SU-DHL-6 (cell line): ENCODE measurements at regions not wholly inside any gene's neighbourhood (a gene's known extent, or its start where the extent isn't known, plus 50 kb on each side); places are given as distances from the start of the nearest gene placed in this dataset.

Experiments
- H2AFZ ChIP-seq: fragments of 200-600 bp; sonication (generic); 2 replicates; pipeline ENCODE4 v1.6.1; 2014; ENCODE audit warnings: low read depth, mild to moderate bottlenecking, moderate library complexity, mixed read lengths, antibody characterized with exemption, low read length; ENCODE audit not compliant: severe bottlenecking
- H3F3A ChIP-seq: fragments of 200-600 bp; shearing (Covaris generic); 2 replicates; pipeline ENCODE4 v1.6.0; 2016; ENCODE audit warnings: antibody characterized with exemption, mild to moderate bottlenecking; ENCODE audit not compliant: insufficient read depth
- H3K27ac ChIP-seq: fragments of 200-600 bp; sonication (generic); 2 replicates; pipeline ENCODE4 v1.5.1; 2016; ENCODE audit warnings: low read depth, mild to moderate bottlenecking, low read length, moderate library complexity, mixed read lengths
- H3K27me3 ChIP-seq: fragments of 200-600 bp; sonication (generic), shearing (Covaris generic); 2 replicates; pipeline ENCODE4 v1.6.0; 2014; ENCODE audit warnings: mild to moderate bottlenecking, low read length
- H3K36me3 ChIP-seq: fragments of 200-600 bp; sonication (generic); 2 replicates; pipeline ENCODE4 v1.6.1; 2014; ENCODE audit warnings: mild to moderate bottlenecking, low read length, mixed read lengths
- H3K4me2 ChIP-seq: fragments of 300-600, 200-600 bp; shearing (Covaris generic), sonication (generic); 2 replicates; pipeline ENCODE4 v1.6.0; 2014; ENCODE audit warnings: low read length, low read depth, mild to moderate bottlenecking; ENCODE audit not compliant: poor library complexity, severe bottlenecking
- H3K4me3 ChIP-seq: fragments of 200-600 bp; sonication (generic); 2 replicates; pipeline ENCODE4 v1.5.1; 2014; ENCODE audit warnings: antibody characterized with exemption, low read length, mild to moderate bottlenecking, mixed read lengths; ENCODE audit not compliant: insufficient read depth, poor library complexity, severe bottlenecking
- H3K79me2 ChIP-seq: fragments of 200-600 bp; sonication (generic); 2 replicates; pipeline ENCODE4 v1.6.1; 2014; ENCODE audit warnings: mild to moderate bottlenecking, low read length, moderate library complexity; ENCODE audit not compliant: insufficient read depth
- H3K9ac ChIP-seq: fragments of 200-600 bp; sonication (generic); 2 replicates; pipeline ENCODE4 v1.7.0; 2014; ENCODE audit warnings: mild to moderate bottlenecking, low read length
- H3K9me2 ChIP-seq: fragments of 200-600 bp; sonication (generic); replicated peaks from 2 replicates; pipeline ENCODE4 v1.6.1; 2014; ENCODE audit warnings: low read length; ENCODE audit not compliant: insufficient read depth
- H3K9me3 ChIP-seq: fragments of 200-600 bp; sonication (generic); 2 replicates; pipeline ENCODE4 v1.6.1; 2014; ENCODE audit warnings: low read length, mixed read lengths; ENCODE audit not compliant: insufficient read depth
- H4K20me1 ChIP-seq: fragments of 200-600 bp; sonication (generic); 2 replicates; pipeline ENCODE4 v1.6.1; 2014; ENCODE audit warnings: low read depth, mild to moderate bottlenecking, antibody characterized with exemption, low read length, moderate library complexity, mixed read lengths
- CTCF ChIP-seq: fragments of 200-600 bp; sonication (generic); IDR thresholded peaks from one replicate; pipeline ENCODE4 v1.5.1; 2017; ENCODE audit warnings: antibody characterized with exemption, mild to moderate bottlenecking, low read length, moderate library complexity; ENCODE audit not compliant: insufficient read depth, poor library complexity, severe bottlenecking
- EZH2phosphoT487 ChIP-seq: fragments of 200-600 bp; sonication (generic), shearing (Covaris generic); conservative IDR thresholded peaks from 2 replicates; pipeline ENCODE4 v1.6.1; 2018; ENCODE audit warnings: mild to moderate bottlenecking, antibody characterized with exemption, low read length, moderate library complexity, mixed read lengths

GRCh38 chrX:82813671-82814078 lies 694.4 kb upstream of the POU3F4 start:
- Histone ChIP-seq H3K9me2 (no peaks in the 10 kb centered on the region), H3K4me3 (no peak overlapping the region), H3K79me2 (no peaks in the 10 kb centered on the region), H3K9ac (no peak overlapping the region), H3F3A (no peaks in the 10 kb centered on the region), H2AFZ (no peak overlapping the region), H3K4me2 (no peak overlapping the region), H3K36me3 (no peaks in the 10 kb centered on the region), H3K27ac (no peak overlapping the region), H3K27me3 (no peaks in the 10 kb centered on the region), H4K20me1 (no peaks in the 10 kb centered on the region), H3K9me3 (no peaks in the 10 kb centered on the region)
- no peak for TF ChIP-seq EZH2phosphoT487
- TF ChIP-seq CTCF = no peak

GRCh38 chrX:82816001-82816400 lies 692.1 kb upstream of the POU3F4 start:
- TF ChIP-seq CTCF = no peak
- no peak for TF ChIP-seq EZH2phosphoT487
- Histone ChIP-seq H2AFZ (no peak overlapping the region), H3K27me3 (no peaks in the 10 kb centered on the region), H3K4me3 (no peak overlapping the region), H3K9ac (no peak overlapping the region), H3K79me2 (no peaks in the 10 kb centered on the region), H3F3A (no peaks in the 10 kb centered on the region), H4K20me1 (no peaks in the 10 kb centered on the region), H3K9me2 (no peaks in the 10 kb centered on the region), H3K36me3 (no peaks in the 10 kb centered on the region), H3K4me2 (no peak overlapping the region), H3K27ac (no peak overlapping the region), H3K9me3 (no peaks in the 10 kb centered on the region)

GRCh38 chrX:82816562-82816961 lies 691.5 kb upstream of the POU3F4 start:
- no peak overlapping the region for H3K9ac ChIP-seq
- H3K79me2 ChIP-seq = no peaks in the 10 kb centered on the region
- no peaks in the 10 kb centered on the region for H3K9me2 ChIP-seq
- H3K27me3 ChIP-seq = no peaks in the 10 kb centered on the region
- H3K4me2 ChIP-seq = no peak overlapping the region
- no peaks in the 10 kb centered on the region for H3K9me3 ChIP-seq
- H2AFZ ChIP-seq = no peak overlapping the region
- no peaks in the 10 kb centered on the region for H3K36me3 ChIP-seq
- TF ChIP-seq EZH2phosphoT487 (no peak), CTCF (no peak)
- no peak overlapping the region for H3K27ac ChIP-seq
- H4K20me1 ChIP-seq = no peaks in the 10 kb centered on the region
- no peak overlapping the region for H3K4me3 ChIP-seq
- H3F3A ChIP-seq = no peaks in the 10 kb centered on the region

GRCh38 chrX:82842286-82842685 lies 665.8 kb upstream of the POU3F4 start:
- TF ChIP-seq EZH2phosphoT487 (no peak), CTCF (no peak)

More at GRCh38 chrX:82842286-82842685, 665.8 kb upstream of the POU3F4 start:
- H3K9me2 ChIP-seq = no peaks in the 10 kb centered on the region
- H3K9me3 ChIP-seq = no peaks in the 10 kb centered on the region
- no peaks in the 10 kb centered on the region for H3K79me2 ChIP-seq
- H3K4me2 ChIP-seq = no peak overlapping the region
- no peak overlapping the region for H2AFZ ChIP-seq
- H3K4me3 ChIP-seq = no peak overlapping the region
- H3K9ac ChIP-seq = no peak overlapping the region
- no peaks in the 10 kb centered on the region for H4K20me1 ChIP-seq
- H3K27me3 ChIP-seq = no peaks in the 10 kb centered on the region
- H3K36me3 ChIP-seq = no peaks in the 10 kb centered on the region
- H3K27ac ChIP-seq = no peak overlapping the region
- H3F3A ChIP-seq = no peaks in the 10 kb centered on the region
